ENCODE measurements at regions not wholly inside any gene's neighbourhood (a gene's known extent, or its start where the extent isn't known, plus 50 kb on each side); places are given as distances from the start of the nearest gene placed in this dataset.
A peak's percentile ranks its signal among the peaks of the same experiment; 100 is the strongest.

DNA sequence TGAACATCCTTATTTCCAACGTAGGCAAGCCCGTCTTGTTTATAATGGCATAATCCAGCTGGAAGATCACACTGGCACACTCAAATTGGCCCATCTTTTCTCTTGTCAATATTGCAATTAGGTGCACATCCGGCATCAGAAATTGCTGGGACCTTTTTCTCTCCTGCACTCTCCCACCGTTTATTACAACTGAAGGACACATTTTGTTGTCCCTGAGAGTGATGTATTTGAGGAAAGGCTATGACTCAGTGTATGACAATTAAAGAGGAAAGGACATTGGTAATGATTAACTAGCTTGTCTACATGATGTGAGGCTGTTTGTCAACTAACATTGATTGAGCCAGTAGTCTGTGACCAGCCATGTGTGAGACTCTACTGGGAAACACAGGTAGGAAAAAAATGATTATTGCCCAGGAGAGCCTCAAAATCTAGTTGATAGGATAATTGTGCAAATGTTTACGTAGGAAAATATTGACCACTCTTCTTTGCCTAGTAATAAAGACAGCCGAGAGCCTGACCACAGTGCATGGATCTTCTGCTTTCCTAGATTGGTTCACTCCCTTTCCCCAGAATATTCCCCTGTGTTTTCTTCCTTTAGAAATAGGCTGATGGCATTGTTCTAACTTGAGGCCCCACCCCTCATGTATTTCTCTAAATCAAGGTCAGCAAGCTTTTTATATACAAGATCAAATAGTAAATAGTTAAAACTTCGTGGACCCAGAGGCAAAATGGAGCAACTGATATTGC lies 230.0 kb upstream of the BTBD3 start (continued):
- TF ChIP-seq, protein P1, sequence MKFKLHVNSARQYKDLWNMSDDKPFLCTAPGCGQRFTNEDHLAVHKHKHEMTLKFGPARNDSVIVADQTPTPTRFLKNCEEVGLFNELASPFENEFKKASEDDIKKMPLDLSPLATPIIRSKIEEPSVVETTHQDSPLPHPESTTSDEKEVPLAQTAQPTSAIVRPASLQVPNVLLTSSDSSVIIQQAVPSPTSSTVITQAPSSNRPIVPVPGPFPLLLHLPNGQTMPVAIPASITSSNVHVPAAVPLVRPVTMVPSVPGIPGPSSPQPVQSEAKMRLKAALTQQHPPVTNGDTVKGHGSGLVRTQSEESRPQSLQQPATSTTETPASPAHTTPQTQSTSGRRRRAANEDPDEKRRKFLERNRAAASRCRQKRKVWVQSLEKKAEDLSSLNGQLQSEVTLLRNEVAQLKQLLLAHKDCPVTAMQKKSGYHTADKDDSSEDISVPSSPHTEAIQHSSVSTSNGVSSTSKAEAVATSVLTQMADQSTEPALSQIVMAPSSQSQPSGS (CRISPR knock-in tag; IDR thresholded peaks at IDR 0.05), result 0 out of 2 replicates have a peak, but pooled peaks have one; percentile 26
- peak; percentile 76; the same call in 1 of the 2 replicates for TF ChIP-seq ZSCAN9 (CRISPR knock-in tag; IDR thresholded peaks at IDR 0.05; ENCODE audit: borderline replicate concordance)
- no peak for TF ChIP-seq ZNF124 (CRISPR knock-in tag; IDR thresholded peaks at IDR 0.05)
- TF ChIP-seq ZSCAN29 (CRISPR knock-in tag; conservative IDR thresholded peaks at IDR 0.05), result no peak; the same call in 1 of the 2 replicates
- no peak for TF ChIP-seq ZSCAN25 (CRISPR knock-in tag; IDR thresholded peaks at IDR 0.05)
- TF ChIP-seq ZBTB7A (CRISPR knock-in tag; IDR thresholded peaks at IDR 0.05), result no peak
- TF ChIP-seq ZNF570 (CRISPR knock-in tag; IDR thresholded peaks at IDR 0.05; ENCODE audit: borderline replicate concordance), result no peak
- no peak for TF ChIP-seq E2F1 (CRISPR knock-in tag; IDR thresholded peaks at IDR 0.05)
- no peak for TF ChIP-seq TCF7 (IDR thresholded peaks at IDR 0.05; ENCODE audit: low read depth)
- 0 out of 2 replicates have a peak, but pooled peaks have one; percentile 62 for TF ChIP-seq KLF11 (CRISPR knock-in tag; IDR thresholded peaks at IDR 0.05)
- no peak for TF ChIP-seq ZNF20 (CRISPR knock-in tag; IDR thresholded peaks at IDR 0.05)
- no peak for TF ChIP-seq ZNF224 (CRISPR knock-in tag; IDR thresholded peaks at IDR 0.05)
- TF ChIP-seq BRF2 (CRISPR knock-in tag; IDR thresholded peaks at IDR 0.05), result no peak
- TF ChIP-seq HMG20B (CRISPR knock-in tag; conservative IDR thresholded peaks at IDR 0.05), result no peak
- no peak for TF ChIP-seq KLF12 (CRISPR knock-in tag; IDR thresholded peaks at IDR 0.05; ENCODE audit: borderline replicate concordance)
- peak; percentile 29 for TF ChIP-seq TEAD3 (CRISPR knock-in tag; optimal IDR thresholded peaks at IDR 0.05; ENCODE audit: borderline replicate concordance)
- TF ChIP-seq ZNF567 (CRISPR knock-in tag; IDR thresholded peaks at IDR 0.05; ENCODE audit: borderline replicate concordance), result 0 out of 2 replicates have a peak, but pooled peaks have one; percentile 58
- TF ChIP-seq ZNF251 (CRISPR knock-in tag; IDR thresholded peaks at IDR 0.05), result no peak
- no peak for TF ChIP-seq ZNF616 (CRISPR knock-in tag; IDR thresholded peaks at IDR 0.05; ENCODE audit: low read depth)
- TF ChIP-seq TRAFD1 (CRISPR knock-in tag; IDR thresholded peaks at IDR 0.05; ENCODE audit: borderline replicate concordance), result no peak
- TF ChIP-seq, protein P2, sequence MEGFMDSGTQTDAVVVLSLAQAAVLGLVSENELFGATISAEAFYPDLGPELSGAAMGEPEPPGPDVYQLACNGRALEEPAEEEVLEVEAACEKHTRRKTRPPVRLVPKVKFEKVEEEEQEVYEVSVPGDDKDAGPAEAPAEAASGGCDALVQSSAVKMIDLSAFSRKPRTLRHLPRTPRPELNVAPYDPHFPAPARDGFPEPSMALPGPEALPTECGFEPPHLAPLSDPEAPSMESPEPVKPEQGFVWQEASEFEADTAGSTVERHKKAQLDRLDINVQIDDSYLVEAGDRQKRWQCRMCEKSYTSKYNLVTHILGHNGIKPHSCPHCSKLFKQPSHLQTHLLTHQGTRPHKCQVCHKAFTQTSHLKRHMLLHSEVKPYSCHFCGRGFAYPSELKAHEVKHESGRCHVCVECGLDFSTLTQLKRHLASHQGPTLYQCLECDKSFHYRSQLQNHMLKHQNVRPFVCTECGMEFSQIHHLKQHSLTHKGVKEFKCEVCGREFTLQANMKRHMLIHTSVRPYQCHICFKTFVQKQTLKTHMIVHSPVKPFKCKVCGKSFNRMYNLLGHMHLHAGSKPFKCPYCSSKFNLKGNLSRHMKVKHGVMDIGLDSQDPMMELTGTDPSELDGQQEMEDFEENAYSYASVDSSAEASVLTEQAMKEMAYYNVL (CRISPR knock-in tag; IDR thresholded peaks at IDR 0.05; ENCODE audit: borderline replicate concordance), result peak; percentile 42; the same call in 1 of the 2 replicates
- no peak for TF ChIP-seq CHCHD3 (CRISPR knock-in tag; IDR thresholded peaks at IDR 0.05)
- no peak; the same call in 1 of the 2 replicates for TF ChIP-seq NCOR1 (IDR thresholded peaks at IDR 0.05; ENCODE audit: borderline replicate concordance, low read length)
